Ascending aorta (tissue), 2 donors: ENCODE measurements at regions not wholly inside any gene's neighbourhood (a gene's known extent, or its start where the extent isn't known, plus 50 kb on each side); places are given as distances from the start of the nearest gene placed in this dataset.

Experiments used
- DNase-seq, 2 donors: peaks; one replicate each; pipeline ENCODE4 v3.0.0-alpha.2; 2019; ENCODE audit warnings: low spot score in 2 of 2
- H3K27ac ChIP-seq, 2 donors: fragments of 200-600 bp; sonication (generic); one replicate each; pipeline ENCODE4 v1.5.1; 2016 to 2017; ENCODE audit warnings: mild to moderate bottlenecking in 1 of 2
- H3K27me3 ChIP-seq: fragments of 200-600 bp; sonication (generic); one replicate; pipeline ENCODE4 v1.5.1; 2017
- H3K36me3 ChIP-seq, 2 donors: fragments of 200-600 bp; sonication (generic); one replicate each; pipeline ENCODE4 v1.5.1; 2016
- H3K4me1 ChIP-seq, 2 donors: fragments of 200-600 bp; sonication (generic); one replicate each; pipeline ENCODE4 v1.5.1; 2016 to 2017; ENCODE audit warnings: mild to moderate bottlenecking in 1 of 2
- H3K4me3 ChIP-seq, 2 donors: fragments of 200-600 bp; sonication (generic); one replicate each; pipeline ENCODE4 v1.5.1; 2016 to 2017; ENCODE audit warnings: mild to moderate bottlenecking in 1 of 2
- H3K9me3 ChIP-seq, 2 donors: fragments of 200-600 bp; sonication (generic); one replicate each; pipeline ENCODE4 v1.5.1; 2016
- intact Hi-C: fragments of 100-400 bp; cut with DNase I; formaldehyde crosslinking; loops from one replicate; pipeline ENCODE4 v1.15.1; 2023
- TF ChIP-seq, protein P1 (sequence below), 3 experiments: fragments of 200-600 bp in 2 of 3; fragments of 450-650 bp in 1 of 3; sonication (generic) in 2 of 3; IDR thresholded peaks; one replicate each; pipeline ENCODE4 v1.5.1; 2016 to 2019; ENCODE audit warnings: antibody characterized with exemption in 3 of 3, mild to moderate bottlenecking in 1 of 3, moderate library complexity in 1 of 3

DNA sequence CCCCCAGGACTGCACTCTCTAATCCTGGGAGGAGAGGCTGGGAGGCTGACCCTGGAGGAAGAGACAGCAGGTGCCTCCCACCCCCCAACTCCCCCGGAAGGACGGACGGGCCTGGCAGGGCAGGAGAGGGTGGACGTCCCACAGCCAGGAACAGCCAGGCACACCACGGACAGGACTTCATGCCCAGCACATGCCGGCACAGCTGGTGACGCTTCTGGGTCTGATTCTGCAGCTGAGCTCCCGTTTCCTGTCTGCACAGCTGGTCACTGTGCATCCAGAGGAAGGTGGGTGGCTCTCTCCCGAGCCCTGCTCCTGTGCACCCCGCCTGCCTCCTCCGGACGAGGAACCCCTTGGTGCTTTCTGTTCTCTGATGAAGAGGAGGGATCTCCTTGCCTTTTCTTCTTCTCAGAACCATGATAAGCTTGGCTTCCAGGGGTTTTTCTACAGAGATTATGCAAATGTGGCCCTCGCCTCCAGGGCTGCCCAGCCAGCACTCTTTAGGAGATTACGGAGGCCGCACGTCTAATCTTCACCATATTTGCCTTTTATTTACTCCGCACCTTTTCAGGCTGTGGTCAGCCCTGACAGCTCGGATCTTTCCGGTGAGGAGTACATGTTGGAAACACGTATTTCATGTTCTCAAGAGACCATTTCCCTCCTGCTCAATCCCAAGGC, 1295.8 kb downstream of the BRD1 start:
- Histone ChIP-seq H3K4me3 (no peak overlapping the region), H3K27ac (no peak overlapping the region), H3K27me3 (no peaks in the 10 kb centered on the region), H3K36me3 (no peaks in the 10 kb centered on the region), H3K9me3 (no peaks in the 10 kb centered on the region), H3K4me1 (no peaks in the 10 kb centered on the region)
- no peak for DNase-seq
- intact Hi-C loops = no loop called here
- TF ChIP-seq, protein P1, sequence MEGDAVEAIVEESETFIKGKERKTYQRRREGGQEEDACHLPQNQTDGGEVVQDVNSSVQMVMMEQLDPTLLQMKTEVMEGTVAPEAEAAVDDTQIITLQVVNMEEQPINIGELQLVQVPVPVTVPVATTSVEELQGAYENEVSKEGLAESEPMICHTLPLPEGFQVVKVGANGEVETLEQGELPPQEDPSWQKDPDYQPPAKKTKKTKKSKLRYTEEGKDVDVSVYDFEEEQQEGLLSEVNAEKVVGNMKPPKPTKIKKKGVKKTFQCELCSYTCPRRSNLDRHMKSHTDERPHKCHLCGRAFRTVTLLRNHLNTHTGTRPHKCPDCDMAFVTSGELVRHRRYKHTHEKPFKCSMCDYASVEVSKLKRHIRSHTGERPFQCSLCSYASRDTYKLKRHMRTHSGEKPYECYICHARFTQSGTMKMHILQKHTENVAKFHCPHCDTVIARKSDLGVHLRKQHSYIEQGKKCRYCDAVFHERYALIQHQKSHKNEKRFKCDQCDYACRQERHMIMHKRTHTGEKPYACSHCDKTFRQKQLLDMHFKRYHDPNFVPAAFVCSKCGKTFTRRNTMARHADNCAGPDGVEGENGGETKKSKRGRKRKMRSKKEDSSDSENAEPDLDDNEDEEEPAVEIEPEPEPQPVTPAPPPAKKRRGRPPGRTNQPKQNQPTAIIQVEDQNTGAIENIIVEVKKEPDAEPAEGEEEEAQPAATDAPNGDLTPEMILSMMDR (IDR thresholded peaks at IDR 0.05) = no peak

DNA sequence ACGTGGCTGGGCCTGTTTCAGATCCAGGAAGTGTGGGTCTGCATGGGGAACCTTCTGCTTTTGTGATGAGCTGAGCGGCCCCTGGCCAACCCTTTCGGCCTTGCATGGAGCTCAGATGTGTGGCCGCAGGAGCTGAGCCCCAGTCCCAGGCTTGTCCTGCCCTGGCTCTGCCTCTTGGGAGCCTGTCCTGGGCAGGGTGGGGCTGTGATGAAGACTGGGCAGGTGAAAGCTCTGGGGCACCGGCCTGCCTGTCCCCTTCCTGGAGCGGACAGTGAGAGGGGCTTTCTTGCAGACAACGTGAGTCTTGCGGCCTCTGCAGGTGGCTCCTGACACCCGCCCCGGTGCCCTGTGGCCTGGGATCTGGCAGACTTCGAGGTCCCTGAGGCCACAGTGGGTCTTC, 1296.6 kb downstream of the BRD1 start:
- TF ChIP-seq, protein P1 (IDR thresholded peaks at IDR 0.05) = no peak
- Histone ChIP-seq H3K27me3 (no peaks in the 10 kb centered on the region), H3K4me1 (no peaks in the 10 kb centered on the region), H3K36me3 (no peaks in the 10 kb centered on the region), H3K9me3 (no peaks in the 10 kb centered on the region), H3K27ac (no peak overlapping the region), H3K4me3 (no peak overlapping the region)
- DNase-seq = no peak
- intact Hi-C loops = no loop called here

DNA sequence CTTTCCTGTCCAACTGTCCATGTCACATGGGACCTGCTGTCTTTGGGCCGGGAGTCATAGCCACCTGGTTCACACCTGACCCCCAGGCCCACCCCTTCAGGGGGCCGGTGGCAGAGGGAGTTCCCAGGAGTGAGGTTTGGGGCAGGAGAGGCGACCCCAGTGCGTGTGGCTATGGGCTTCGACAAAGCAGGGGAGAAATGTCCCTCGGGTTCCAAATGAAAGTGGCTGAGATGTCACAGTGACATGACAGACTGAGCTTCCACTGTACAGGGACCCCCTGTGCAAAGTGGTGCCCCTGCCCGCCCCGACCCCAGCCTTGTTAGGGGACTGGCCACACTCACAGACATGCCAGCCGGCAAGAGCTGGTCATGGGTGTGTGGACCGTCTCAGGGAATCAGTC, 1297.0 kb downstream of the BRD1 start:
- no peaks in the 10 kb centered on the region for H3K27me3 ChIP-seq
- H3K9me3 ChIP-seq = no peaks in the 10 kb centered on the region
- TF ChIP-seq, protein P1 (IDR thresholded peaks at IDR 0.05) = no peak
- no peaks in the 10 kb centered on the region for H3K36me3 ChIP-seq
- H3K27ac ChIP-seq = no peak overlapping the region
- no peak overlapping the region for H3K4me3 ChIP-seq
- no peak for DNase-seq
- H3K4me1 ChIP-seq = no peaks in the 10 kb centered on the region
- intact Hi-C loops = no loop called here

DNA sequence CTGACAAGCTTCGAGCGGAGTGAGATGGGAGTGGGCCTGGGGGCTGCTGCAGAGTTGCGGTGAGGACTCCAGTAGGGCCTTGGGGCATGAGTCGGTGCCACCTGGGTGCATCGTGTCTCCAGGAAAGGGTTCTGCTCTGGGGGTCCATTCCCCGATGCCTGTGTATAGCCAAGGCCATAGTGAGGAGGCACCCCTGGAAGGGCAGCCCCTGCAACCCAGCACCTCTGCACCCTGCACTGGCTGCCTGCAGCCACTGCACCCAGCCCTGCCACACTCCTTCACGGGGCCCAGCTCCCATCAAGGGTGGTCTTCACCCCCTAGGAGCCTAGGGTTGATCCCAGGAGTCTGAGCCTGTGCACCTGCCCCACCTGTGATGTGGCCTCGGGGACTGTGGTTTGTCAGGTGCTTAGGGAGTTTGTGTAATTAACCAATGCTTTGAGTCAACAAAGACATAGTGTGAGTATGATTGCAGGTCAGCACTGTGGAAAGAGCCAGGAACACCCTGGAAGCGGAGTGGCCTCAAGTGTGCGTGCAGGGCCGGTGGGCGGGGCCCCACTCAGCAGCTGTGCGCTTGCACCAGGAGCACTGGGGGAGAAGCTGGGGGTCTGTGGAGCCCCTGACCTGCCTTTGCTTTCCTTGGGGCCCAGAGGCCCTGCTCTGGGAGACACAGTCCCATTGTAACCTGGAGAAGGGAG, 1299.3 kb downstream of the BRD1 start:
- Histone ChIP-seq H3K27me3 (no peaks in the 10 kb centered on the region), H3K4me3 (no peak overlapping the region), H3K27ac (no peak overlapping the region), H3K9me3 (no peaks in the 10 kb centered on the region), H3K4me1 (no peaks in the 10 kb centered on the region), H3K36me3 (no peaks in the 10 kb centered on the region)
- TF ChIP-seq, protein P1 (IDR thresholded peaks at IDR 0.05) = no peak
- no peak for DNase-seq
- intact Hi-C loops = no loop called here

DNA sequence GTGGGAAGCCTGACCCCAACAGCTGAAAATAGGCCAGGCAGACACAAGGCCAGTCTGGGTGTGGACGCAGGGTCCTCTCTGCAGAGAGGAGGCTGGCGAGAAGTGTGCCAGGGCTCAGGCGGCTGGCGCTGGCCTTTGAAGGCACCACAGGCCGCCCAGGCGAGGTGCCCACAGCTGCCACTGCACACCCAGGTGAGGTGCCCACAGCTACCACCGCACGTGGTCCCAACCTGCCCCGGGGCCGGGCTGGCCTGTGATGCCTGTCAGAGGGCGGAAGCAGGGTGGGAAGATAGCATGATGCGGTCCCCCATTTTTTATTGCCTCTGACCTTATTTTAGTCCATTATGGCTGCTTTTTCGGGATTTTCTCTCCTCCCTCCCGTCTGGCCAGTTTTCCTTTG, 1303.9 kb downstream of the BRD1 start:
- Histone ChIP-seq H3K4me3 (no peak overlapping the region), H3K27ac (no peak overlapping the region), H3K36me3 (no peaks in the 10 kb centered on the region), H3K27me3 (no peaks in the 10 kb centered on the region), H3K9me3 (no peaks in the 10 kb centered on the region), H3K4me1 (no peaks in the 10 kb centered on the region)
- TF ChIP-seq, protein P1 (IDR thresholded peaks at IDR 0.05) = no peak
- intact Hi-C loops = no loop called here
- no peak for DNase-seq
